SK-N-SH (cell line): ENCODE measurements at regions not wholly inside any gene's neighbourhood (a gene's known extent, or its start where the extent isn't known, plus 50 kb on each side); places are given as distances from the start of the nearest gene placed in this dataset.

Source experiments
- CTCF ChIA-PET: fragments of 300-600, 350-600 bp; formaldehyde crosslinking; extraction: SDS; loops from one replicate; lab custom pipeline; 2021; lab: Yijun Ruan, JAX
- POLR2A ChIA-PET: fragments of 350-600 bp; sonication (Branson Sonifier 250); formaldehyde crosslinking; extraction: SDS; loops from one replicate; lab custom pipeline; 2020; ENCODE audit warnings: antibody characterized with exemption, inconsistent platforms; lab: Yijun Ruan, JAX
- DNase-seq: peaks from one replicate; pipeline ENCODE4 v3.0.0; 2012
- H2AFZ ChIP-seq: fragments of 200-600 bp; sonication (generic); 2 replicates; pipeline ENCODE4 v1.8.1; 2016; ENCODE audit warnings: antibody characterized with exemption, mild to moderate bottlenecking, low read depth
- H3F3A ChIP-seq: fragments of 200-600 bp; sonication (generic); replicated peaks from 2 replicates; pipeline ENCODE3; 2016; ENCODE audit warnings: antibody characterized with exemption, mild to moderate bottlenecking; ENCODE audit not compliant: insufficient read depth
- H3K27ac ChIP-seq, 2 experiments: fragments of 200-500 bp in 1 of 2; fragments of 200-600 bp in 1 of 2; sonication (Bioruptor generic) in 1 of 2; sonication (generic), shearing (Covaris generic) in 1 of 2; 2 replicates each; pipeline versions ENCODE4 v1.5.1 to v1.6.1; 2014 to 2016; ENCODE audit warnings: low read depth in 2 of 2, inconsistent platforms in 1 of 2, low read length in 1 of 2, mild to moderate bottlenecking in 1 of 2, mixed read lengths in 1 of 2
- H3K27me3 ChIP-seq: fragments of 200-600 bp; sonication (generic), shearing (Covaris generic); 2 replicates; pipeline ENCODE4 v1.6.1; 2016; ENCODE audit warnings: mixed run types; ENCODE audit not compliant: insufficient read depth
- H3K36me3 ChIP-seq, 2 experiments: fragments of 200-500 bp in 1 of 2; fragments of 200-600 bp in 1 of 2; sonication (Bioruptor generic) in 1 of 2; sonication (generic) in 1 of 2; replicated peaks in 1 of 2; 2 replicates each; pipeline versions ENCODE3 to v1.5.1; 2014 to 2016; ENCODE audit warnings: low read length in 1 of 2, mild to moderate bottlenecking in 1 of 2; ENCODE audit not compliant: insufficient read depth in 2 of 2, control insufficient read depth in 1 of 2
- H3K4me1 ChIP-seq, 2 experiments: fragments of 200-500 bp in 1 of 2; fragments of 200-600 bp in 1 of 2; sonication (Bioruptor generic) in 1 of 2; sonication (generic), shearing (Covaris generic) in 1 of 2; 2 replicates each; pipeline versions ENCODE4 v1.5.1 to v1.6.1; 2014 to 2016; ENCODE audit warnings: low read depth in 1 of 2, low read length in 1 of 2, mixed run types in 1 of 2; ENCODE audit not compliant: insufficient read depth in 2 of 2, control insufficient read depth in 1 of 2
- H3K4me2 ChIP-seq: fragments of 200-600 bp; sonication (generic), shearing (Covaris generic); 2 replicates; pipeline ENCODE4 v1.6.1; 2017; ENCODE audit warnings: mixed run types
- H3K4me3 ChIP-seq, 2 experiments: fragments of 200-500 bp in 1 of 2; fragments of 200-600 bp in 1 of 2; sonication (Bioruptor generic) in 1 of 2; sonication (generic), shearing (Covaris generic) in 1 of 2; 2 replicates each; pipeline versions ENCODE4 v1.5.1 to v1.8.1; 2014 to 2016; ENCODE audit warnings: low read depth in 2 of 2, inconsistent platforms in 1 of 2, low read length in 1 of 2, mild to moderate bottlenecking in 1 of 2, mixed read lengths in 1 of 2, moderate library complexity in 1 of 2
- H3K79me2 ChIP-seq: fragments of 200-600 bp; sonication (generic); 2 replicates; pipeline ENCODE4 v1.8.1; 2017; ENCODE audit warnings: mild to moderate bottlenecking; ENCODE audit not compliant: insufficient read depth
- H3K9ac ChIP-seq: fragments of 200-600 bp; sonication (generic); 2 replicates; pipeline ENCODE4 v1.6.1; 2017; ENCODE audit warnings: mixed run types
- H3K9me2 ChIP-seq: fragments of 200-600 bp; sonication (generic); 2 replicates; pipeline ENCODE4 v1.6.1; 2017; ENCODE audit warnings: mixed run types
- H3K9me3 ChIP-seq: fragments of 200-600 bp; sonication (generic); 2 replicates; pipeline ENCODE4 v1.6.1; 2017; ENCODE audit warnings: mixed run types, mild to moderate bottlenecking, moderate library complexity
- H4K20me1 ChIP-seq: fragments of 200-600 bp; sonication (generic); 2 replicates; pipeline ENCODE4 v1.6.1; 2017; ENCODE audit warnings: mild to moderate bottlenecking, mixed run types; ENCODE audit not compliant: insufficient read depth
- CTCF ChIP-seq: fragments of 200-600 bp; sonication (generic); IDR thresholded peaks from 2 replicates; pipeline ENCODE4 v1.6.1; 2017; ENCODE audit warnings: antibody characterized with exemption, mild to moderate bottlenecking, moderate library complexity
- EP300 ChIP-seq, 2 experiments: IDR thresholded peaks; 2 replicates each; pipeline versions ENCODE4 v1.4.0 to v1.6.1; 2012; ENCODE audit warnings: borderline replicate concordance in 1 of 2, low read depth in 1 of 2, low read length in 1 of 2
- EZH2phosphoT487 ChIP-seq: fragments of 200-600 bp; sonication (generic); IDR thresholded peaks from 2 replicates; pipeline ENCODE4 v1.6.1; 2017; ENCODE audit warnings: low read depth, mixed run types, mild to moderate bottlenecking, antibody characterized with exemption, moderate library complexity, borderline replicate concordance
- FOSL2 ChIP-seq: IDR thresholded peaks from 2 replicates; pipeline ENCODE4 v1.4.0; 2012; ENCODE audit warnings: low read depth, mild to moderate bottlenecking, moderate library complexity, borderline replicate concordance
- FOXM1 ChIP-seq: IDR thresholded peaks from 2 replicates; pipeline ENCODE4 v1.4.0; 2012; ENCODE audit warnings: low read depth, mild to moderate bottlenecking
- GABPA ChIP-seq: IDR thresholded peaks from 2 replicates; pipeline ENCODE4 v1.4.0; 2012; ENCODE audit warnings: low read depth, mild to moderate bottlenecking
- JUND ChIP-seq: IDR thresholded peaks from 2 replicates; pipeline ENCODE4 v1.4.0; 2012
- MXI1 ChIP-seq: IDR thresholded peaks from 2 replicates; pipeline ENCODE4 v1.6.1; 2012; ENCODE audit warnings: mild to moderate bottlenecking, low read depth, low read length, improper control_type of control experiment
- NRF1 ChIP-seq: IDR thresholded peaks from 2 replicates; pipeline ENCODE4 v1.6.1; 2012; ENCODE audit warnings: low read depth, mild to moderate bottlenecking, low read length
- PBX3 ChIP-seq: IDR thresholded peaks from 2 replicates; pipeline ENCODE4; 2012
- POLR2AphosphoS5 ChIP-seq: IDR thresholded peaks from 2 replicates; pipeline ENCODE4 v1.6.1; 2012; ENCODE audit warnings: low read depth, low read length
- RAD21 ChIP-seq: IDR thresholded peaks from 2 replicates; pipeline ENCODE4 v1.6.1; 2012; ENCODE audit warnings: mild to moderate bottlenecking, low read length
- RXRA ChIP-seq: IDR thresholded peaks from 2 replicates; pipeline ENCODE4 v1.4.0; 2012; ENCODE audit warnings: low read depth, mild to moderate bottlenecking, borderline replicate concordance
- SIN3A ChIP-seq: IDR thresholded peaks from 2 replicates; pipeline ENCODE4 v1.6.1; 2012; ENCODE audit warnings: low read depth, mild to moderate bottlenecking, low read length, moderate library complexity, borderline replicate concordance
- SMC3 ChIP-seq: IDR thresholded peaks from 2 replicates; pipeline ENCODE4 v1.6.1; 2012; ENCODE audit warnings: low read depth, low read length, improper control_type of control experiment
- TAF1 ChIP-seq: IDR thresholded peaks from 2 replicates; pipeline ENCODE4 v1.6.1; 2012; ENCODE audit warnings: low read depth, mild to moderate bottlenecking, low read length, moderate library complexity, borderline replicate concordance
- TEAD4 ChIP-seq: IDR thresholded peaks from 2 replicates; pipeline ENCODE4 v1.4.0; 2012; ENCODE audit warnings: mild to moderate bottlenecking, borderline replicate concordance; ENCODE audit not compliant: insufficient read depth
- USF1 ChIP-seq: IDR thresholded peaks from 2 replicates; pipeline ENCODE4 v1.4.0; 2012; ENCODE audit warnings: low read depth, borderline replicate concordance
- YY1 ChIP-seq: IDR thresholded peaks from 2 replicates; pipeline ENCODE4 v1.4.0; 2012; ENCODE audit warnings: low read depth, mild to moderate bottlenecking
- WGBS: methylation state at CpG from one replicate; pipeline ENCODE4 v1.1.6; 2017; ENCODE audit warnings: low lambda C conversion rate; 5-methylcytosine and 5-hydroxymethylcytosine counted together

GRCh38 chr4:17418010-17418409 is 93.9 kb downstream of the QDPR start:
- Histone ChIP-seq H3K27me3 (peaks cover 17% of the 10 kb centered on the region; the same call in 1 of the 2 replicates), H2AFZ (no peak overlapping the region), H3K4me1 (no peaks in the 10 kb centered on the region), H3K9me3 (no peaks in the 10 kb centered on the region), H4K20me1 (no peaks in the 10 kb centered on the region), H3K4me3 (no peak overlapping the region), H3K9ac (no peak overlapping the region), H3K27ac (no peak overlapping the region), H3K9me2 (no peaks in the 10 kb centered on the region), H3K36me3 (no peaks in the 10 kb centered on the region), H3K4me2 (no peak overlapping the region), H3F3A (no peaks in the 10 kb centered on the region), H3K79me2 (no peaks in the 10 kb centered on the region)
- ChIA-PET POLR2A (no interaction called here), CTCF (no interaction called here)
- 48% methylated on average over 4 of the region's 4 CpGs for WGBS
- TF ChIP-seq FOXM1: no peak
- no peak for TF ChIP-seq RXRA
- TF ChIP-seq CTCF: no peak
- no peak for TF ChIP-seq PBX3
- no peak for TF ChIP-seq SIN3A
- TF ChIP-seq MXI1: no peak
- no peak for TF ChIP-seq NRF1
- TF ChIP-seq USF1: no peak
- no peak for TF ChIP-seq RAD21
- TF ChIP-seq JUND: no peak
- no peak for DNase-seq

GRCh38 chr4:17414392-17414791 is 97.5 kb downstream of the QDPR start:
- WGBS: 34% methylated on average over 7 of the region's 34 CpGs
- H3K9me3 ChIP-seq: no peaks in the 10 kb centered on the region
- H3K27me3 ChIP-seq: peaks cover 17% of the 10 kb centered on the region; the same call in 1 of the 2 replicates
- no peak for DNase-seq
- no peaks in the 10 kb centered on the region for H3F3A ChIP-seq
- no peaks in the 10 kb centered on the region for H3K9me2 ChIP-seq
- no peak overlapping the region for H2AFZ ChIP-seq
- H4K20me1 ChIP-seq: no peaks in the 10 kb centered on the region
- no peak overlapping the region for H3K27ac ChIP-seq
- H3K4me2 ChIP-seq: no peak overlapping the region
- ChIA-PET POLR2A (no interaction called here), CTCF (no interaction called here)
- no peak overlapping the region for H3K4me3 ChIP-seq
- H3K79me2 ChIP-seq: no peaks in the 10 kb centered on the region
- no peak overlapping the region for H3K9ac ChIP-seq
- TF ChIP-seq FOSL2: no peak
- TF ChIP-seq YY1: no peak
- TF ChIP-seq PBX3: no peak
- no peak for TF ChIP-seq RAD21
- no peak for TF ChIP-seq GABPA
- no peak for TF ChIP-seq SMC3
- TF ChIP-seq EZH2phosphoT487: no peak
- no peak for TF ChIP-seq EP300 (IDR thresholded peaks at IDR 0.05; ENCODE audit: borderline replicate concordance in 1 of 2, low read depth in 1 of 2, low read length in 1 of 2)
- TF ChIP-seq POLR2AphosphoS5: no peak
- TF ChIP-seq TEAD4: no peak
- no peak for TF ChIP-seq SIN3A
- TF ChIP-seq TAF1: no peak
- TF ChIP-seq, all 33 proteins: peak for 0
- Histone ChIP-seq H3K36me3 (no peaks in the 10 kb centered on the region), H3K4me1 (no peaks in the 10 kb centered on the region)
